ENCODE measurements at regions not wholly inside any gene's neighbourhood (a gene's known extent, or its start where the extent isn't known, plus 50 kb on each side); places are given as distances from the start of the nearest gene placed in this dataset.

Small RNA genes in the stretch of these regions (small RNA-seq; reads per million reads assigned to genes)
- gene AL117339.3 (0 reads per million in 4 donors), gene RNU6-1118P (0 reads per million in 4 donors)
